GM23338 (cell line): ENCODE measurements at regions not wholly inside any gene's neighbourhood (a gene's known extent, or its start where the extent isn't known, plus 50 kb on each side); places are given as distances from the start of the nearest gene placed in this dataset.

ENCODE experiments used
- ATAC-seq: fragments of 200-7000 bp; cut with Tn5 transposase; 3 replicates; pipeline ENCODE4 v1.9.1; 2020
- DNase-seq: peaks from one replicate; pipeline ENCODE4 v3.0.0-alpha.2; 2015; ENCODE audit warnings: low spot score
- H2AFZ ChIP-seq: fragments of 200-600 bp; sonication (generic); 2 replicates; pipeline ENCODE4 v1.8.0; 2016; ENCODE audit warnings: antibody characterized with exemption, mild to moderate bottlenecking, moderate library complexity
- H3F3A ChIP-seq: fragments of 200-600 bp; sonication (generic); replicated peaks from 2 replicates; pipeline ENCODE4 v1.8.0; 2017; ENCODE audit warnings: antibody characterized with exemption, mixed run types, low read depth
- H3K27ac ChIP-seq: fragments of 200-600 bp; sonication (generic); 2 replicates; pipeline ENCODE4 v1.6.1; 2016; ENCODE audit warnings: low read depth
- H3K27me3 ChIP-seq: fragments of 200-600 bp; sonication (generic); 2 replicates; pipeline ENCODE4 v1.8.0; 2016; ENCODE audit warnings: mild to moderate bottlenecking, mixed run types, moderate library complexity; ENCODE audit not compliant: insufficient read depth
- H3K36me3 ChIP-seq: fragments of 200-600 bp; sonication (generic); 2 replicates; pipeline ENCODE4 v1.8.0; 2016; ENCODE audit warnings: mild to moderate bottlenecking; ENCODE audit not compliant: insufficient read depth
- H3K4me1 ChIP-seq: fragments of 200-600 bp; sonication (generic); 2 replicates; pipeline ENCODE4 v1.8.0; 2016; ENCODE audit warnings: mild to moderate bottlenecking, moderate library complexity; ENCODE audit not compliant: insufficient read depth
- H3K4me2 ChIP-seq: fragments of 200-600 bp; sonication (generic); 2 replicates; pipeline ENCODE4 v1.7.1; 2017; ENCODE audit warnings: mixed run types
- H3K4me3 ChIP-seq: fragments of 200-600 bp; sonication (generic); 2 replicates; pipeline ENCODE4 v1.6.1; 2016; ENCODE audit warnings: mixed run types
- H3K79me2 ChIP-seq: fragments of 200-600 bp; sonication (generic); replicated peaks from 2 replicates; pipeline ENCODE4 v1.8.0; 2017; ENCODE audit warnings: mild to moderate bottlenecking; ENCODE audit not compliant: insufficient read depth
- H3K9me2 ChIP-seq: fragments of 200-600 bp; sonication (generic); 2 replicates; pipeline ENCODE4 v1.8.0; 2017; ENCODE audit not compliant: insufficient read depth
- H4K20me1 ChIP-seq: fragments of 200-600 bp; sonication (generic); replicated peaks from 2 replicates; pipeline ENCODE4 v1.8.0; 2017; ENCODE audit warnings: mild to moderate bottlenecking; ENCODE audit not compliant: insufficient read depth
- H3K27ac Mint-ChIP-seq: 2 replicates; pipeline ENCODE4 v1.8.0; 2020; ENCODE audit warnings: inconsistent platforms, mild to moderate bottlenecking, moderate library complexity, mixed read lengths
- H3K27me3 Mint-ChIP-seq: 3 replicates; pipeline ENCODE4 v1.8.0; 2022; ENCODE audit warnings: low read depth, mild to moderate bottlenecking, moderate library complexity, mixed read lengths, inconsistent platforms; ENCODE audit not compliant: insufficient read depth, poor library complexity
- H3K36me3 Mint-ChIP-seq: 3 replicates; pipeline ENCODE4 v1.8.0; 2021; ENCODE audit warnings: low read depth, mild to moderate bottlenecking, inconsistent platforms, moderate library complexity, mixed read lengths
- H3K4me1 Mint-ChIP-seq: 3 replicates; pipeline ENCODE4 v1.8.0; 2020; ENCODE audit warnings: mild to moderate bottlenecking, inconsistent platforms, mixed read lengths
- H3K4me3 Mint-ChIP-seq: 3 replicates; pipeline ENCODE4 v1.8.0; 2021; ENCODE audit warnings: moderate library complexity, mild to moderate bottlenecking, inconsistent platforms, mixed read lengths
- H3K9me3 Mint-ChIP-seq: 3 replicates; pipeline ENCODE4 v1.8.0; 2020; ENCODE audit warnings: moderate library complexity, mild to moderate bottlenecking, inconsistent platforms, mixed read lengths
- CREB1 ChIP-seq: fragments of 250-450 bp; sonication (Bioruptor Pico); IDR thresholded peaks from 2 replicates; pipeline ENCODE4 v1.5.0; 2020; ENCODE audit warnings: low read depth, mild to moderate bottlenecking, moderate library complexity
- EZH2 ChIP-seq: fragments of 200-600 bp; sonication (generic); IDR thresholded peaks from one replicate; pipeline ENCODE4 v1.8.0; 2017; ENCODE audit warnings: antibody characterized with exemption, mild to moderate bottlenecking, low read depth; ENCODE audit not compliant: unreplicated experiment
- EZH2phosphoT487 ChIP-seq: fragments of 200-600 bp; sonication (generic); IDR thresholded peaks from one replicate; pipeline ENCODE4 v1.8.1; 2018; ENCODE audit warnings: antibody characterized with exemption; ENCODE audit not compliant: unreplicated experiment
- JUNB ChIP-seq: IDR thresholded peaks from one replicate; pipeline ENCODE4 v1.6.1; 2016; ENCODE audit warnings: antibody characterized with exemption; ENCODE audit not compliant: unreplicated experiment
- NANOG ChIP-seq: IDR thresholded peaks from 2 replicates; pipeline ENCODE4 v1.6.1; 2016; ENCODE audit warnings: antibody characterized with exemption, borderline replicate concordance
- POLR2AphosphoS5 ChIP-seq: IDR thresholded peaks from 2 replicates; pipeline ENCODE4 v1.6.1; 2016; ENCODE audit warnings: antibody characterized with exemption, low read depth
- STAT1 ChIP-seq: IDR thresholded peaks from one replicate; pipeline ENCODE4 v1.6.1; 2016; ENCODE audit warnings: antibody characterized with exemption; ENCODE audit not compliant: unreplicated experiment
- ZNF114 ChIP-seq: fragments of 250-450 bp; sonication (Bioruptor Pico); IDR thresholded peaks from 2 replicates; pipeline ENCODE4 v1.5.0; 2020; ENCODE audit warnings: mild to moderate bottlenecking, moderate library complexity
- ZNF331 ChIP-seq: fragments of 250-450 bp; sonication (Bioruptor Pico); IDR thresholded peaks from 2 replicates; pipeline ENCODE4 v1.5.0; 2020; ENCODE audit warnings: low read depth, mild to moderate bottlenecking, moderate library complexity
- TF ChIP-seq, protein P1 (sequence below), 2 experiments: fragments of 200-600 bp in 1 of 2; sonication (generic) in 1 of 2; conservative IDR thresholded peaks; 2 replicates each; pipeline versions ENCODE4 v1.5.1 to v1.6.1; 2016 to 2017; ENCODE audit warnings: antibody characterized with exemption in 2 of 2, low read depth in 2 of 2, mild to moderate bottlenecking in 2 of 2, moderate library complexity in 1 of 2
- TF ChIP-seq, protein P2 (sequence below): IDR thresholded peaks from 2 replicates; pipeline ENCODE4 v1.6.1; 2016; ENCODE audit warnings: antibody characterized with exemption
- TF ChIP-seq, protein P3 (sequence below): fragments of 250-450 bp; sonication (Bioruptor Pico); IDR thresholded peaks from 2 replicates; pipeline ENCODE4 v1.5.0; 2020; ENCODE audit warnings: mild to moderate bottlenecking, moderate library complexity
- TF ChIP-seq, protein P4 (sequence below): IDR thresholded peaks from one replicate; pipeline ENCODE4 v1.6.1; 2018; ENCODE audit warnings: antibody characterized with exemption; ENCODE audit not compliant: unreplicated experiment

DNA sequence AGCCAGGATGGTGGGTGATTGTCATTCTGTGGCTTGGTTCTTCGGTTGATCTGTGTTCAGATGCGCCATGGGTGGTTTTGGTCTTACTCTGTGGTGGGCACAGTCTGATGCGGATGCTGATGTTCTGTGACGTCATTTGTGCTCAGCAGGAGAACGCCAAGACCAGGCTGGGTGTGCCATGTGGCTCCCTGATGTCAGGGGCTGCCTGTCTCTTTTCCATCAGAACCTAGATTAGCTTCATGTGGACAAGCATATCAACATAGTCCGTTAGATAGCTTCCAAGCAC is 100.6 kb upstream of the ARL4C start:
- Mint-ChIP-seq H3K27me3 (peaks cover 14% of the 10 kb centered on the region), H3K4me1 (peaks cover 41% of the 10 kb centered on the region)

More for the DNA sequence above, 100.6 kb upstream of the ARL4C start:
- H3K27me3 ChIP-seq = no peaks in the 10 kb centered on the region
- 0 out of 2 replicates have a peak, but pooled peaks cover 4% of the 10 kb centered on the region for H3F3A ChIP-seq
- H4K20me1 ChIP-seq = no peaks in the 10 kb centered on the region
- peak overlapping the region; percentile 30; the same call in 1 of the 2 replicates for H3K4me2 ChIP-seq
- peak overlapping the region; percentile 86 for H3K27ac ChIP-seq
- no peak for ATAC-seq
- H3K9me2 ChIP-seq = peaks cover 29% of the 10 kb centered on the region
- H3K4me3 ChIP-seq = no peak overlapping the region
- no peaks in the 10 kb centered on the region for H3K36me3 ChIP-seq
- peaks cover 11% of the 10 kb centered on the region for H3K36me3 Mint-ChIP-seq
- DNase-seq = no peak
- no peak overlapping the region for H2AFZ ChIP-seq
- no peak for TF ChIP-seq ZNF114 (CRISPR knock-in tag)
- TF ChIP-seq, protein P1, sequence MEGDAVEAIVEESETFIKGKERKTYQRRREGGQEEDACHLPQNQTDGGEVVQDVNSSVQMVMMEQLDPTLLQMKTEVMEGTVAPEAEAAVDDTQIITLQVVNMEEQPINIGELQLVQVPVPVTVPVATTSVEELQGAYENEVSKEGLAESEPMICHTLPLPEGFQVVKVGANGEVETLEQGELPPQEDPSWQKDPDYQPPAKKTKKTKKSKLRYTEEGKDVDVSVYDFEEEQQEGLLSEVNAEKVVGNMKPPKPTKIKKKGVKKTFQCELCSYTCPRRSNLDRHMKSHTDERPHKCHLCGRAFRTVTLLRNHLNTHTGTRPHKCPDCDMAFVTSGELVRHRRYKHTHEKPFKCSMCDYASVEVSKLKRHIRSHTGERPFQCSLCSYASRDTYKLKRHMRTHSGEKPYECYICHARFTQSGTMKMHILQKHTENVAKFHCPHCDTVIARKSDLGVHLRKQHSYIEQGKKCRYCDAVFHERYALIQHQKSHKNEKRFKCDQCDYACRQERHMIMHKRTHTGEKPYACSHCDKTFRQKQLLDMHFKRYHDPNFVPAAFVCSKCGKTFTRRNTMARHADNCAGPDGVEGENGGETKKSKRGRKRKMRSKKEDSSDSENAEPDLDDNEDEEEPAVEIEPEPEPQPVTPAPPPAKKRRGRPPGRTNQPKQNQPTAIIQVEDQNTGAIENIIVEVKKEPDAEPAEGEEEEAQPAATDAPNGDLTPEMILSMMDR (conservative IDR thresholded peaks at IDR 0.05; ENCODE audit: low read depth in 2 of 2) = no peak
- TF ChIP-seq CREB1 (CRISPR knock-in tag) = no peak
- TF ChIP-seq, protein P2, sequence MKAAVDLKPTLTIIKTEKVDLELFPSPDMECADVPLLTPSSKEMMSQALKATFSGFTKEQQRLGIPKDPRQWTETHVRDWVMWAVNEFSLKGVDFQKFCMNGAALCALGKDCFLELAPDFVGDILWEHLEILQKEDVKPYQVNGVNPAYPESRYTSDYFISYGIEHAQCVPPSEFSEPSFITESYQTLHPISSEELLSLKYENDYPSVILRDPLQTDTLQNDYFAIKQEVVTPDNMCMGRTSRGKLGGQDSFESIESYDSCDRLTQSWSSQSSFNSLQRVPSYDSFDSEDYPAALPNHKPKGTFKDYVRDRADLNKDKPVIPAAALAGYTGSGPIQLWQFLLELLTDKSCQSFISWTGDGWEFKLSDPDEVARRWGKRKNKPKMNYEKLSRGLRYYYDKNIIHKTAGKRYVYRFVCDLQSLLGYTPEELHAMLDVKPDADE = no peak
- TF ChIP-seq NANOG = no peak
- TF ChIP-seq POLR2AphosphoS5 = no peak
- TF ChIP-seq, protein P3, sequence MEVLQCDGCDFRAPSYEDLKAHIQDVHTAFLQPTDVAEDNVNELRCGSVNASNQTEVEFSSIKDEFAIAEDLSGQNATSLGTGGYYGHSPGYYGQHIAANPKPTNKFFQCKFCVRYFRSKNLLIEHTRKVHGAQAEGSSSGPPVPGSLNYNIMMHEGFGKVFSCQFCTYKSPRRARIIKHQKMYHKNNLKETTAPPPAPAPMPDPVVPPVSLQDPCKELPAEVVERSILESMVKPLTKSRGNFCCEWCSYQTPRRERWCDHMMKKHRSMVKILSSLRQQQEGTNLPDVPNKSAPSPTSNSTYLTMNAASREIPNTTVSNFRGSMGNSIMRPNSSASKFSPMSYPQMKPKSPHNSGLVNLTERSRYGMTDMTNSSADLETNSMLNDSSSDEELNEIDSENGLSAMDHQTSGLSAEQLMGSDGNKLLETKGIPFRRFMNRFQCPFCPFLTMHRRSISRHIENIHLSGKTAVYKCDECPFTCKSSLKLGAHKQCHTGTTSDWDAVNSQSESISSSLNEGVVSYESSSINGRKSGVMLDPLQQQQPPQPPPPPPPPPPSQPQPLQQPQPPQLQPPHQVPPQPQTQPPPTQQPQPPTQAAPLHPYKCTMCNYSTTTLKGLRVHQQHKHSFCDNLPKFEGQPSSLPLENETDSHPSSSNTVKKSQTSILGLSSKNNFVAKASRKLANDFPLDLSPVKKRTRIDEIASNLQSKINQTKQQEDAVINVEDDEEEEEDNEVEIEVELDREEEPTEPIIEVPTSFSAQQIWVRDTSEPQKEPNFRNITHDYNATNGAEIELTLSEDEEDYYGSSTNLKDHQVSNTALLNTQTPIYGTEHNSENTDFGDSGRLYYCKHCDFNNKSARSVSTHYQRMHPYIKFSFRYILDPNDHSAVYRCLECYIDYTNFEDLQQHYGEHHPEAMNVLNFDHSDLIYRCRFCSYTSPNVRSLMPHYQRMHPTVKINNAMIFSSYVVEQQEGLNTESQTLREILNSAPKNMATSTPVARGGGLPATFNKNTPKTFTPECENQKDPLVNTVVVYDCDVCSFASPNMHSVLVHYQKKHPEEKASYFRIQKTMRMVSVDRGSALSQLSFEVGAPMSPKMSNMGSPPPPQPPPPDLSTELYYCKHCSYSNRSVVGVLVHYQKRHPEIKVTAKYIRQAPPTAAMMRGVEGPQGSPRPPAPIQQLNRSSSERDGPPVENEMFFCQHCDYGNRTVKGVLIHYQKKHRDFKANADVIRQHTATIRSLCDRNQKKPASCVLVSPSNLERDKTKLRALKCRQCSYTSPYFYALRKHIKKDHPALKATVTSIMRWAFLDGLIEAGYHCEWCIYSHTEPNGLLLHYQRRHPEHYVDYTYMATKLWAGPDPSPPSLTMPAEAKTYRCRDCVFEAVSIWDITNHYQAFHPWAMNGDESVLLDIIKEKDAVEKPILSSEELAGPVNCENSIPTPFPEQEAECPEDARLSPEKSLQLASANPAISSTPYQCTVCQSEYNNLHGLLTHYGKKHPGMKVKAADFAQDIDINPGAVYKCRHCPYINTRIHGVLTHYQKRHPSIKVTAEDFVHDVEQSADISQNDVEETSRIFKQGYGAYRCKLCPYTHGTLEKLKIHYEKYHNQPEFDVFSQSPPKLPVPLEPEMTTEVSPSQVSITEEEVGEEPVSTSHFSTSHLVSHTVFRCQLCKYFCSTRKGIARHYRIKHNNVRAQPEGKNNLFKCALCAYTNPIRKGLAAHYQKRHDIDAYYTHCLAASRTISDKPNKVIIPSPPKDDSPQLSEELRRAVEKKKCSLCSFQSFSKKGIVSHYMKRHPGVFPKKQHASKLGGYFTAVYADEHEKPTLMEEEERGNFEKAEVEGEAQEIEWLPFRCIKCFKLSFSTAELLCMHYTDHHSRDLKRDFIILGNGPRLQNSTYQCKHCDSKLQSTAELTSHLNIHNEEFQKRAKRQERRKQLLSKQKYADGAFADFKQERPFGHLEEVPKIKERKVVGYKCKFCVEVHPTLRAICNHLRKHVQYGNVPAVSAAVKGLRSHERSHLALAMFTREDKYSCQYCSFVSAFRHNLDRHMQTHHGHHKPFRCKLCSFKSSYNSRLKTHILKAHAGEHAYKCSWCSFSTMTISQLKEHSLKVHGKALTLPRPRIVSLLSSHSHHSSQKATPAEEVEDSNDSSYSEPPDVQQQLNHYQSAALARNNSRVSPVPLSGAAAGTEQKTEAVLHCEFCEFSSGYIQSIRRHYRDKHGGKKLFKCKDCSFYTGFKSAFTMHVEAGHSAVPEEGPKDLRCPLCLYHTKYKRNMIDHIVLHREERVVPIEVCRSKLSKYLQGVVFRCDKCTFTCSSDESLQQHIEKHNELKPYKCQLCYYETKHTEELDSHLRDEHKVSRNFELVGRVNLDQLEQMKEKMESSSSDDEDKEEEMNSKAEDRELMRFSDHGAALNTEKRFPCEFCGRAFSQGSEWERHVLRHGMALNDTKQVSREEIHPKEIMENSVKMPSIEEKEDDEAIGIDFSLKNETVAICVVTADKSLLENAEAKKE = no peak
- TF ChIP-seq EZH2phosphoT487 = no peak
- TF ChIP-seq JUNB = no peak
- TF ChIP-seq STAT1 = no peak
- TF ChIP-seq ZNF331 (CRISPR knock-in tag) = no peak
- no peak for TF ChIP-seq EZH2
- TF ChIP-seq, protein P4, sequence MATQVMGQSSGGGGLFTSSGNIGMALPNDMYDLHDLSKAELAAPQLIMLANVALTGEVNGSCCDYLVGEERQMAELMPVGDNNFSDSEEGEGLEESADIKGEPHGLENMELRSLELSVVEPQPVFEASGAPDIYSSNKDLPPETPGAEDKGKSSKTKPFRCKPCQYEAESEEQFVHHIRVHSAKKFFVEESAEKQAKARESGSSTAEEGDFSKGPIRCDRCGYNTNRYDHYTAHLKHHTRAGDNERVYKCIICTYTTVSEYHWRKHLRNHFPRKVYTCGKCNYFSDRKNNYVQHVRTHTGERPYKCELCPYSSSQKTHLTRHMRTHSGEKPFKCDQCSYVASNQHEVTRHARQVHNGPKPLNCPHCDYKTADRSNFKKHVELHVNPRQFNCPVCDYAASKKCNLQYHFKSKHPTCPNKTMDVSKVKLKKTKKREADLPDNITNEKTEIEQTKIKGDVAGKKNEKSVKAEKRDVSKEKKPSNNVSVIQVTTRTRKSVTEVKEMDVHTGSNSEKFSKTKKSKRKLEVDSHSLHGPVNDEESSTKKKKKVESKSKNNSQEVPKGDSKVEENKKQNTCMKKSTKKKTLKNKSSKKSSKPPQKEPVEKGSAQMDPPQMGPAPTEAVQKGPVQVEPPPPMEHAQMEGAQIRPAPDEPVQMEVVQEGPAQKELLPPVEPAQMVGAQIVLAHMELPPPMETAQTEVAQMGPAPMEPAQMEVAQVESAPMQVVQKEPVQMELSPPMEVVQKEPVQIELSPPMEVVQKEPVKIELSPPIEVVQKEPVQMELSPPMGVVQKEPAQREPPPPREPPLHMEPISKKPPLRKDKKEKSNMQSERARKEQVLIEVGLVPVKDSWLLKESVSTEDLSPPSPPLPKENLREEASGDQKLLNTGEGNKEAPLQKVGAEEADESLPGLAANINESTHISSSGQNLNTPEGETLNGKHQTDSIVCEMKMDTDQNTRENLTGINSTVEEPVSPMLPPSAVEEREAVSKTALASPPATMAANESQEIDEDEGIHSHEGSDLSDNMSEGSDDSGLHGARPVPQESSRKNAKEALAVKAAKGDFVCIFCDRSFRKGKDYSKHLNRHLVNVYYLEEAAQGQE = no peak
- H3K27ac Mint-ChIP-seq = no peak overlapping the region
- no peaks in the 10 kb centered on the region for H3K79me2 ChIP-seq
- no peak overlapping the region for H3K4me3 Mint-ChIP-seq
- H3K4me1 ChIP-seq = peaks cover 21% of the 10 kb centered on the region
- H3K9me3 Mint-ChIP-seq = no peaks in the 10 kb centered on the region; the same call in 2 of the 3 replicates
